ENCODE measurements at regions not wholly inside any gene's neighbourhood (a gene's known extent, or its start where the extent isn't known, plus 50 kb on each side); places are given as distances from the start of the nearest gene placed in this dataset.

- no peak for TF ChIP-seq EP300 (IDR thresholded peaks at IDR 0.05)
- TF ChIP-seq POLR2AphosphoS5 (IDR thresholded peaks at IDR 0.05) = no peak
- no peak for TF ChIP-seq CTCF (IDR thresholded peaks at IDR 0.05)
- no peak for TF ChIP-seq POLR2A (IDR thresholded peaks at IDR 0.05)
- WGBS = 76% methylated on average over 2 of the region's 2 CpGs
- no peaks in the 10 kb centered on the region for H3K4me1 ChIP-seq
- no peak for DNase-seq (ENCODE audit: low spot score in 2 of 2)
- H3K27me3 ChIP-seq = no peaks in the 10 kb centered on the region
- no peak overlapping the region for H3K27ac ChIP-seq
- no peaks in the 10 kb centered on the region for H3K36me3 ChIP-seq
- H3K4me3 ChIP-seq = no peak overlapping the region
- H3K9me3 ChIP-seq = no peaks in the 10 kb centered on the region
Measured at GRCh38 chr5:116980581-116980980, 406.0 kb upstream of the SEMA6A start.

GRCh38 chr5:116976767-116977166, 402.1 kb upstream of the SEMA6A start:
- no peaks in the 10 kb centered on the region for H3K9me3 ChIP-seq
- H3K27ac ChIP-seq = no peak overlapping the region
- no peaks in the 10 kb centered on the region for H3K36me3 ChIP-seq
- H3K4me1 ChIP-seq = no peaks in the 10 kb centered on the region
- DNase-seq (ENCODE audit: low spot score in 2 of 2) = no peak
- WGBS = 83% methylated on average over 1 of the region's 1 CpG
- no peak for TF ChIP-seq EP300 (IDR thresholded peaks at IDR 0.05)
- no peak for TF ChIP-seq POLR2AphosphoS5 (IDR thresholded peaks at IDR 0.05)
- TF ChIP-seq CTCF (IDR thresholded peaks at IDR 0.05) = no peak
- no peak for TF ChIP-seq POLR2A (IDR thresholded peaks at IDR 0.05)
- H3K4me3 ChIP-seq = no peak overlapping the region
- no peaks in the 10 kb centered on the region for H3K27me3 ChIP-seq

GRCh38 chr5:116971131-116971530, 396.5 kb upstream of the SEMA6A start:
- Histone ChIP-seq H3K36me3 (no peaks in the 10 kb centered on the region), H3K27me3 (no peaks in the 10 kb centered on the region), H3K4me1 (no peaks in the 10 kb centered on the region), H3K9me3 (no peaks in the 10 kb centered on the region), H3K4me3 (no peak overlapping the region), H3K27ac (no peak overlapping the region)
- WGBS = 93% methylated on average over 5 of the region's 5 CpGs
- no peak for DNase-seq (ENCODE audit: low spot score in 2 of 2)
- TF ChIP-seq POLR2AphosphoS5 (IDR thresholded peaks at IDR 0.05) = no peak

GRCh38 chr5:116970318-116970717, 395.7 kb upstream of the SEMA6A start:
- Histone ChIP-seq H3K36me3 (no peaks in the 10 kb centered on the region), H3K9me3 (no peaks in the 10 kb centered on the region), H3K4me1 (no peaks in the 10 kb centered on the region), H3K27ac (no peak overlapping the region), H3K4me3 (no peak overlapping the region), H3K27me3 (no peaks in the 10 kb centered on the region)
- 43% methylated on average over 2 of the region's 2 CpGs for WGBS
- DNase-seq (ENCODE audit: low spot score in 2 of 2) = no peak
- TF ChIP-seq EP300 (IDR thresholded peaks at IDR 0.05) (no peak), POLR2A (IDR thresholded peaks at IDR 0.05) (no peak), POLR2AphosphoS5 (IDR thresholded peaks at IDR 0.05) (no peak)

- H3K4me3 ChIP-seq = no peak overlapping the region
- WGBS = 94% methylated on average over 5 of the region's 5 CpGs
- no peaks in the 10 kb centered on the region for H3K27me3 ChIP-seq
- no peaks in the 10 kb centered on the region for H3K9me3 ChIP-seq
- H3K27ac ChIP-seq = no peak overlapping the region
- TF ChIP-seq CTCF (IDR thresholded peaks at IDR 0.05) = no peak
- no peak for TF ChIP-seq POLR2A (IDR thresholded peaks at IDR 0.05)
- no peak for TF ChIP-seq EP300 (IDR thresholded peaks at IDR 0.05)
- no peak for TF ChIP-seq POLR2AphosphoS5 (IDR thresholded peaks at IDR 0.05)
- H3K36me3 ChIP-seq = no peaks in the 10 kb centered on the region
- DNase-seq (ENCODE audit: low spot score in 2 of 2) = no peak
- no peaks in the 10 kb centered on the region for H3K4me1 ChIP-seq
Measured at GRCh38 chr5:116964438-116964837, 389.8 kb upstream of the SEMA6A start.

GRCh38 chr5:116961021-116961420, 386.4 kb upstream of the SEMA6A start:
- Histone ChIP-seq H3K27me3 (no peaks in the 10 kb centered on the region), H3K4me1 (no peaks in the 10 kb centered on the region), H3K27ac (no peak overlapping the region), H3K4me3 (no peak overlapping the region), H3K36me3 (no peaks in the 10 kb centered on the region), H3K9me3 (no peaks in the 10 kb centered on the region)
- 96% methylated on average over 4 of the region's 4 CpGs for WGBS
- TF ChIP-seq EP300 (IDR thresholded peaks at IDR 0.05) (no peak), POLR2A (IDR thresholded peaks at IDR 0.05) (no peak), CTCF (IDR thresholded peaks at IDR 0.05) (no peak), POLR2AphosphoS5 (IDR thresholded peaks at IDR 0.05) (no peak)
- DNase-seq (ENCODE audit: low spot score in 2 of 2) = no peak
